ENCODE measurements at regions not wholly inside any gene's neighbourhood (a gene's known extent, or its start where the extent isn't known, plus 50 kb on each side); places are given as distances from the start of the nearest gene placed in this dataset.

DNA sequence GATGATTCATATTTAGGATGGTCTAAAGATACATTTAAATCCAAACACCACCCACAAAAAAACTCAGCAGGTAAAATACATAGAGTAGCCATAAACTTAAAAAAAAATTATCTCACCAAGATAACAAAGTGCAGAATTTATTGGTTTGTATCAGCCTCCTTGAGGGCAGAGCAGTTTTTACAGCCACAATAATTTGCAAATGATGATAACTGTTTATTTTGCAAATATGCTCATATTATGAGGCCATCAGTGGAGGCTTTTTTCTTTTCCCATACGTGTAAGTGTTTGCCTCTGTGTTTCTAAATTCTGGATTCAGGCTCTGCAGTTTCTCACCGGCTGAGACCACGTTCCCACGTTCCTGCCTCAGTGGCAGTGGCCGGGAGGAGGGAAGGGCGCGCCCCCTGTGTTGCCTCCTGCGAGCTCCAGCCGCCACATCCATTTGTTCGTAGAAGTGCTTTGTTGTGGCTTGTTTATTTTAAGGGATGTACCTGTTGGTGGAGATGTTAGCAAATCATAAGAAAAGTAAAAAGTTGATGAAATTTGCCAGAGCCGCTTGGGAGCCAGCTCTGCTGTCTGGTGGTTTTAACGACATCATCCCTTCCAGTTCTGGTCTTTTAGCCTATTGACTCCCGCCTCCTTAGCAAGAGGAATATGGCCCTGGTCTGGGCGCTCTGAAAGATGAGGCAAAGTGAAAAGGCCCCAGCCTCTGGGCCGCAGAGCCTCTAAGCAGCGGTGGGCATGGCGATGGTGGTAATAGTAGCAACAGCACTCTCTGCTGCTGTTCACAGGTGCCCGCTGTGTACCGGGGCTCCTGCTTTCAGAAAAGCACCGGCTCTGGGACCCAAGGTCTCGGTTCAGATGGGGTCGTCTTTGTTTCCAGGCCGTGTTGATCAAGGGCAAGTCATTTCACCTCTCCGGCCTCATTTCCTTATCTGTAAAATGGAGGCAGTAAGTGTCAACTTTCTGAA is 66.7 kb upstream of the PPARA start:
- no peak overlapping the region for H3K27ac Mint-ChIP-seq

DNA sequence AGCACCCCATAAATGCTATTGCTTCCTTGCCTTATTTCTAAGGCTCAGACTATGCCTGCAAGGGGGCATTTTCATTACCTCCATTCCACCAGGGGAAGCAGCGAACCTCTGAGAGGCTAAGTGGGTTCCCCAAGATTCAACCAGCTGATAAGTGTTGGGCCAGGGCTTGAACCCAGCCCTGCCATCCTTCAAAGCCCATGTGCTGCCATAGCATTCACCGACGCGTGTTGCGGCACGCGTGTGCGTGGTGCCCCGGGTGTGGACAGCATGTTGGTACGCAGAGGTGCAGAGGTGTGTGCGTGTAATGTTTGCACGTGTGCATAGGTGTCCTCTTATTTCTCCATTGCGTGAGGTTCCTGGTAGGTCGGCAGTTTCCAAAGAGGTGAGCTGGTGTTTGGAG is 66.0 kb upstream of the PPARA start:
- H3K4me3 Mint-ChIP-seq = no peak overlapping the region
- DNase-seq (no peak), ATAC-seq (no peak)
- H3K9me3 Mint-ChIP-seq (ENCODE audit: insufficient read depth) = no peaks in the 10 kb centered on the region
- ChIA-PET CTCF (interaction anchor here (1.6 kb wide), 1 partner anchor 78 kb away, joined by 5 read pairs; no protein-coding TSS in a partner anchor), POLR2A (no interaction called here)
- no peak overlapping the region for H3K27ac Mint-ChIP-seq
- no peaks in the 10 kb centered on the region for H3K36me3 Mint-ChIP-seq (ENCODE audit: low read depth)
- H3K4me1 Mint-ChIP-seq (ENCODE audit: low read depth) = no peaks in the 10 kb centered on the region
- no peaks in the 10 kb centered on the region for H3K27me3 Mint-ChIP-seq (ENCODE audit: low read depth)

More for the DNA sequence above, 66.7 kb upstream of the PPARA start:
- ATAC-seq (no peak), DNase-seq (no peak)
- POLR2A ChIA-PET = no interaction called here
- no peaks in the 10 kb centered on the region for H3K27me3 Mint-ChIP-seq (ENCODE audit: low read depth)
- H3K4me1 Mint-ChIP-seq (ENCODE audit: low read depth) = no peaks in the 10 kb centered on the region
- H3K4me3 Mint-ChIP-seq = no peak overlapping the region
- H3K36me3 Mint-ChIP-seq (ENCODE audit: low read depth) = no peaks in the 10 kb centered on the region
- H3K9me3 Mint-ChIP-seq (ENCODE audit: insufficient read depth) = no peaks in the 10 kb centered on the region
- CTCF ChIA-PET = interaction anchor here (1.6 kb wide), 1 partner anchor 77 kb away, joined by 5 read pairs; no protein-coding TSS in a partner anchor

DNA sequence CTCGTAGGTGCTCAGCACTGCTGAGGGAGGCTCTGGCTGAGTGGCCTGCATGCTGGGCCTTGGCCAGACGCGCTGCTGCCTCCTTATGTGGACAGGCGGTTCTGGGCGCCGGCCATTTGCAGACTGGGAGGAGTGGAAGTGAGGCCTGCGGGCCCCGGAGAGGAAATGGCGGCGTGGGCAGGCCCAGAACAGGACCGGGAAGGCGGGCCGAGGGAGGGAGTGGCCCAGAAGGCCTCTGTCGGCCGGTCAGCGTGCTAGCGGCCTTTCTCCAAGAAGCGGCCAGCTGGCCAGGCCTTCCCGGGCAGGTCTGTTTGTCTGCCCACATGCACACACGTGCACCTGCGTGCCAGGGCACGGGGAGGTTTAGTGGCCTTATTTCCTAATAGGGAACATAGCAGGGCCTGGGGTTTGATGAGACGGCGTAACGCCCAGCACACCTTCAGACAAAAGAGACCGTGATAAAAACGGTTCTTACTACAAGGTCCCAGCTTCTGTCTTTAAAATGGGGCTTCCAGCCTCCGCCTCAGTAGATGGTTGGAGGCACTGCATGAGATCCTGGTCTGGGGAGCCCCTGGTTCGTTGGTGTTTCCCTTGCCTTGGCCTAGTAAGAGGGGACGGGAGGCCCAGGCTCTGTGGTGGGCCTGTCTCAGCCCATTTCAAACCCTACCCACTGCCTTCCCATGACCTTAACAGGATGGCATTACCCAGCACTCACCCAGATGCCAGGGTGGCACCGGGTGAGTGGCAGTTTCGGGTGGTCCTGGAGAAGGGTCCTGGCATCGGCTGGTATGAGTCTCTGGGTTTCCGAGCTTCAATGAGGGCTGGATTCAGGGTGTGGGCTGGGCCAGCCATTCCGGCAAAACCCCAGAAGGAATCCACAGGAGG is 65.1 kb upstream of the PPARA start:
- no peaks in the 10 kb centered on the region for H3K4me1 Mint-ChIP-seq (ENCODE audit: low read depth)
- H3K9me3 Mint-ChIP-seq (ENCODE audit: insufficient read depth) = no peaks in the 10 kb centered on the region
- no peaks in the 10 kb centered on the region for H3K36me3 Mint-ChIP-seq (ENCODE audit: low read depth)
- H3K27ac Mint-ChIP-seq = no peak overlapping the region
- POLR2A ChIA-PET = no interaction called here
- H3K27me3 Mint-ChIP-seq (ENCODE audit: low read depth) = no peaks in the 10 kb centered on the region
- CTCF ChIA-PET = interaction anchor here (1.6 kb wide), 1 partner anchor 79 kb away, joined by 5 read pairs; no protein-coding TSS in a partner anchor
- no peak for DNase-seq
- no peak for ATAC-seq
- no peak overlapping the region for H3K4me3 Mint-ChIP-seq

GRCh38 chr22:46085828-46086576 is 64.3 kb upstream of the PPARA start:
- Mint-ChIP-seq H3K36me3 (ENCODE audit: low read depth) (no peaks in the 10 kb centered on the region), H3K27me3 (ENCODE audit: low read depth) (no peaks in the 10 kb centered on the region), H3K4me1 (ENCODE audit: low read depth) (no peaks in the 10 kb centered on the region), H3K4me3 (no peak overlapping the region), H3K9me3 (ENCODE audit: insufficient read depth) (no peaks in the 10 kb centered on the region), H3K27ac (no peak overlapping the region)
- ChIA-PET CTCF (no interaction called here), POLR2A (no interaction called here)
- ATAC-seq (no peak), DNase-seq (no peak)

- Mint-ChIP-seq H3K27me3 (ENCODE audit: low read depth) (no peaks in the 10 kb centered on the region), H3K36me3 (ENCODE audit: low read depth) (no peaks in the 10 kb centered on the region), H3K9me3 (ENCODE audit: insufficient read depth) (no peaks in the 10 kb centered on the region), H3K4me1 (ENCODE audit: low read depth) (peaks cover 6% of the 10 kb centered on the region), H3K27ac (no peak overlapping the region), H3K4me3 (no peak overlapping the region)
- ChIA-PET POLR2A (no interaction called here), CTCF (no interaction called here)
- ATAC-seq (no peak), DNase-seq (no peak)
Measured at GRCh38 chr22:46086577-46087335, 63.6 kb upstream of the PPARA start.

- no peak for DNase-seq
- POLR2A ChIA-PET = no interaction called here
- H3K9me3 Mint-ChIP-seq (ENCODE audit: insufficient read depth) = no peaks in the 10 kb centered on the region
- no peak overlapping the region for H3K27ac Mint-ChIP-seq
- ATAC-seq = no peak
- CTCF ChIA-PET = no interaction called here
- peaks cover 6% of the 10 kb centered on the region for H3K4me1 Mint-ChIP-seq (ENCODE audit: low read depth)
- H3K27me3 Mint-ChIP-seq (ENCODE audit: low read depth) = no peaks in the 10 kb centered on the region
- no peaks in the 10 kb centered on the region for H3K36me3 Mint-ChIP-seq (ENCODE audit: low read depth)
- no peak overlapping the region for H3K4me3 Mint-ChIP-seq
Measured at GRCh38 chr22:46087336-46087690, 63.0 kb upstream of the PPARA start.

GRCh38 chr22:46087816-46088277 is 62.5 kb upstream of the PPARA start:
- DNase-seq (no peak), ATAC-seq (no peak)
- ChIA-PET CTCF (no interaction called here), POLR2A (interaction anchor here (0.5 to 0.6 kb wide), 2 partner anchors 14 to 1333 kb away, joined by 3 read pairs; no protein-coding TSS in a partner anchor)
- Mint-ChIP-seq H3K27ac (no peak overlapping the region), H3K4me3 (no peak overlapping the region), H3K9me3 (ENCODE audit: insufficient read depth) (no peaks in the 10 kb centered on the region), H3K4me1 (ENCODE audit: low read depth) (peaks cover 6% of the 10 kb centered on the region), H3K27me3 (ENCODE audit: low read depth) (no peaks in the 10 kb centered on the region), H3K36me3 (ENCODE audit: low read depth) (no peaks in the 10 kb centered on the region)

GRCh38 chr22:46088541-46089311 is 61.6 kb upstream of the PPARA start:
- Mint-ChIP-seq H3K4me1 (ENCODE audit: low read depth) (peaks cover 6% of the 10 kb centered on the region), H3K27me3 (ENCODE audit: low read depth) (no peaks in the 10 kb centered on the region), H3K4me3 (no peak overlapping the region), H3K36me3 (ENCODE audit: low read depth) (no peaks in the 10 kb centered on the region), H3K9me3 (ENCODE audit: insufficient read depth) (no peaks in the 10 kb centered on the region), H3K27ac (no peak overlapping the region)
- ChIA-PET POLR2A (interaction anchor here (0.5 to 0.6 kb wide), 2 partner anchors 15 to 1334 kb away, joined by 3 read pairs; no protein-coding TSS in a partner anchor), CTCF (interaction anchor here (1.2 kb wide), 1 partner anchor 83 kb away, joined by 3 read pairs; no protein-coding TSS in a partner anchor)
- ATAC-seq (no peak), DNase-seq (no peak)

DNA sequence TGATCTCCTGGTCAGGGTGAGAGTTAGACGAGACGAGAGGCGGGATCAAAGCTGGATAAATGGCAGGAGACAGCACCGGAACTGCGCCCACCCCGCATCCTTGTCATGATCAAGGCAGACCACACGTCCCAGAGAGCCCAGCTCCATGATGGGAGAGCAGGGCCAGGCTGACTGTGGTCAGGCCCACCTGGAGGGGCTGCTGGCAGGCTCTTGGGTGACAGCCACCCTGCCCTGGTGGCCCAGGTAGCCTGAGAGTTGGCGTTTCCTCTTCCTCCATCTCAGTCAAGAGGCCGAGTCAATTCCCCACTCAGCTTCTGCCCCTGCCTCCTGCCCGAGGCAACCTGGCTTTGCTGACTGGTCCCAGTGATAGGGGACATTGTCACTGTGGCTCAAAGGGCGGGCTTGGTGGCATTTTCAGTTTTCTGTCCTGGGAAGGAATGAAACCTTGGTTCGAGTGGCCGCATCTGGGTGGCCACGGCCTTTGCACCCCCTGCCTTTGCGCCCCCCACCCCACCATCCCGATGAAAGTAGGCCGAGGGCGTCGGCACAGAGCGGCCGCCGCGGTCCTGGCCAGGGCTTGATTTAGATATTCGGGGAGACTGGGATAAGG is 60.8 kb upstream of the PPARA start:
- Mint-ChIP-seq H3K27ac (no peak overlapping the region), H3K4me3 (no peak overlapping the region), H3K4me1 (ENCODE audit: low read depth) (peaks cover 6% of the 10 kb centered on the region), H3K27me3 (ENCODE audit: low read depth) (no peaks in the 10 kb centered on the region), H3K36me3 (ENCODE audit: low read depth) (no peaks in the 10 kb centered on the region), H3K9me3 (ENCODE audit: insufficient read depth) (no peaks in the 10 kb centered on the region)
- no peak for ATAC-seq
- CTCF ChIA-PET = interaction anchor here (1.2 kb wide), 1 partner anchor 83 kb away, joined by 3 read pairs; no protein-coding TSS in a partner anchor
- DNase-seq = no peak
- POLR2A ChIA-PET = no interaction called here

- H3K4me1 Mint-ChIP-seq (ENCODE audit: low read depth) = peaks cover 6% of the 10 kb centered on the region
- no peak for DNase-seq
Measured at GRCh38 chr22:46090036-46090591, 60.2 kb upstream of the PPARA start.

More at GRCh38 chr22:46090036-46090591, 60.2 kb upstream of the PPARA start:
- ChIA-PET POLR2A (no interaction called here), CTCF (no interaction called here)
- Mint-ChIP-seq H3K9me3 (ENCODE audit: insufficient read depth) (no peaks in the 10 kb centered on the region), H3K36me3 (ENCODE audit: low read depth) (no peaks in the 10 kb centered on the region), H3K27me3 (ENCODE audit: low read depth) (no peaks in the 10 kb centered on the region), H3K27ac (no peak overlapping the region), H3K4me3 (no peak overlapping the region)
- ATAC-seq = no peak
